ENCODE measurements at regions not wholly inside any gene's neighbourhood (a gene's known extent, or its start where the extent isn't known, plus 50 kb on each side); places are given as distances from the start of the nearest gene placed in this dataset.
A peak's percentile ranks its signal among the peaks of the same experiment; 100 is the strongest.

DNA sequence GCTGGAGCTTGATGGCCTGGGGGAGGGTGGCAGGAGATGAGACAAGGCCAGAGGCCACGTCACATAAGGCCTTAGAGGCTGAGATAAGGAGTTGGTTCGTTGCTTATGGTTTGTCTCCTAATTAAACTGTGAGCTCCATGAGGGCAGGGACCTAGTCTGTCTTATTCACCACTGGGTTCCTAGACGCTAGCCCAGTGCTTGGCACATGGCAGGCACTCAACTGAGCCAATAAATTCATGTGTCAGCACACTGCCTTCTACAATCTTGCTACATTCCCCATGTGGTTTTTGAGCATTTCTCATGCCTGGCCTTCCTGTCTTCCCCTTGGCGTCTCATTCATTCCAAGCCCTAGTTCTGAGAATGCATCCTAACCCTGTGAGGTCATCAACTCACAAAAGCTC lies 92.5 kb upstream of the MED13L start:
- H3K27ac ChIP-seq (ENCODE audit: low read depth in 1 of 2, low read length in 1 of 2): no peak overlapping the region
- TF ChIP-seq, protein P1, sequence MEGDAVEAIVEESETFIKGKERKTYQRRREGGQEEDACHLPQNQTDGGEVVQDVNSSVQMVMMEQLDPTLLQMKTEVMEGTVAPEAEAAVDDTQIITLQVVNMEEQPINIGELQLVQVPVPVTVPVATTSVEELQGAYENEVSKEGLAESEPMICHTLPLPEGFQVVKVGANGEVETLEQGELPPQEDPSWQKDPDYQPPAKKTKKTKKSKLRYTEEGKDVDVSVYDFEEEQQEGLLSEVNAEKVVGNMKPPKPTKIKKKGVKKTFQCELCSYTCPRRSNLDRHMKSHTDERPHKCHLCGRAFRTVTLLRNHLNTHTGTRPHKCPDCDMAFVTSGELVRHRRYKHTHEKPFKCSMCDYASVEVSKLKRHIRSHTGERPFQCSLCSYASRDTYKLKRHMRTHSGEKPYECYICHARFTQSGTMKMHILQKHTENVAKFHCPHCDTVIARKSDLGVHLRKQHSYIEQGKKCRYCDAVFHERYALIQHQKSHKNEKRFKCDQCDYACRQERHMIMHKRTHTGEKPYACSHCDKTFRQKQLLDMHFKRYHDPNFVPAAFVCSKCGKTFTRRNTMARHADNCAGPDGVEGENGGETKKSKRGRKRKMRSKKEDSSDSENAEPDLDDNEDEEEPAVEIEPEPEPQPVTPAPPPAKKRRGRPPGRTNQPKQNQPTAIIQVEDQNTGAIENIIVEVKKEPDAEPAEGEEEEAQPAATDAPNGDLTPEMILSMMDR (IDR thresholded peaks at IDR 0.05; ENCODE audit: control extremely low read depth, extremely low read depth): no peak
- WGBS, 2 donors: 73 to 77% methylated on average over 4 of the region's 4 CpGs
- ATAC-seq (ENCODE audit: insufficient read depth, low FRiP score): no peak
- peaks cover 0 to 12% (median 5%) of the 10 kb centered on the region in 5 donors for H3K4me1 ChIP-seq (ENCODE audit: control insufficient read depth in 5 of 5, insufficient read depth in 5 of 5, low read length in 5 of 5)
- no peaks in the 10 kb centered on the region for H3K9me3 ChIP-seq (ENCODE audit: control insufficient read depth in 4 of 4, insufficient read depth in 3 of 4, low read length in 3 of 4)
- H3K36me3 ChIP-seq (ENCODE audit: control insufficient read depth in 4 of 4, insufficient read depth in 4 of 4, low read length in 4 of 4): no peaks in the 10 kb centered on the region
- H3K9ac ChIP-seq (ENCODE audit: insufficient read depth in 1 of 2, low read length in 2 of 2): no peak overlapping the region
- no peaks in the 10 kb centered on the region for H3K27me3 ChIP-seq (ENCODE audit: control insufficient read depth in 3 of 3, insufficient read depth in 3 of 3, low read length in 2 of 3)
- DNase-seq: peak; percentile 22 to 43 (median 42)
- no peak overlapping the region for H3K4me3 ChIP-seq

DNA sequence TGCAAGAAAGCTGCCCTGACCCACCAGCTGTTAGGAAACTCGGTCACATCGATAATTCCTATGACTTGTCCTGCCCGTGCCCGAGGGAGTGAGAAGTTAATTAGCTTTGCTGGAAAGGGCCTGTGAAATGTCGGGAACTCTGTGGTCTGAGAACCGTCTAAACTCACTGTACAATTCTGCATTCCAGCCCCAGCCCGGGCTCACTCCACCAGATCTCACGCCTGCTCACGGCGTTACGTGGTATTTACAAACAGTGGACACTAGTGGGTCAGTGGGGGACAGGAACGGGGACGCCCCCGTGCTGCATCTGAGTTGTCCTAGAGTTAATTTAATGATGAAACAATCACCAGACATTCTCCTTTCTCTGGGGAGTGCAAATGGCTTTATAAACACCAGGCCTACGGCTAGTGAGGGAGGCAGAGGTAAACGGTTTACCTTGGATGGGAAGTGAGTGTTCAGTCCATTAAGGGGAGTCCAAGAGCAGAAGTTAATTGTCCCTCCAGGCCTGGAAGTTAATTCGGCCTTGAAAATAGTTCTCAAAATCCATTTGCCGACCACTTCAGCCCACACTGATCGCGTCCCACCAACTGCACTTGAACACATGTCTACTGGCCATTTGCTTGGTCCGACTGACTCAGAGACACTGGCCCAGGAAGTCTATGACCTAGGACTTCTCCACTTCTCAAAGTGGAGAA lies 93.5 kb upstream of the MED13L start:
- Histone ChIP-seq H3K9me3 (ENCODE audit: control insufficient read depth in 4 of 4, insufficient read depth in 3 of 4, low read length in 3 of 4) (no peaks in the 10 kb centered on the region), H3K36me3 (ENCODE audit: control insufficient read depth in 4 of 4, insufficient read depth in 4 of 4, low read length in 4 of 4) (no peaks in the 10 kb centered on the region), H3K4me1 (ENCODE audit: control insufficient read depth in 5 of 5, insufficient read depth in 5 of 5, low read length in 5 of 5) (peaks cover 0 to 12% (median 6%) of the 10 kb centered on the region in 5 donors), H3K4me3 (no peak overlapping the region), H3K9ac (ENCODE audit: insufficient read depth in 1 of 2, low read length in 2 of 2) (no peak overlapping the region), H3K27ac (ENCODE audit: low read depth in 1 of 2, low read length in 1 of 2) (no peak overlapping the region), H3K27me3 (ENCODE audit: control insufficient read depth in 3 of 3, insufficient read depth in 3 of 3, low read length in 2 of 3) (no peaks in the 10 kb centered on the region)
- WGBS, 2 donors: 84 to 86% methylated on average over 21 of the region's 21 CpGs
- ATAC-seq (ENCODE audit: insufficient read depth, low FRiP score) (no peak), DNase-seq (peak; percentile 21 to 45 (median 39))
- TF ChIP-seq, protein P1 (IDR thresholded peaks at IDR 0.05; ENCODE audit: control extremely low read depth, extremely low read depth): no peak

DNA sequence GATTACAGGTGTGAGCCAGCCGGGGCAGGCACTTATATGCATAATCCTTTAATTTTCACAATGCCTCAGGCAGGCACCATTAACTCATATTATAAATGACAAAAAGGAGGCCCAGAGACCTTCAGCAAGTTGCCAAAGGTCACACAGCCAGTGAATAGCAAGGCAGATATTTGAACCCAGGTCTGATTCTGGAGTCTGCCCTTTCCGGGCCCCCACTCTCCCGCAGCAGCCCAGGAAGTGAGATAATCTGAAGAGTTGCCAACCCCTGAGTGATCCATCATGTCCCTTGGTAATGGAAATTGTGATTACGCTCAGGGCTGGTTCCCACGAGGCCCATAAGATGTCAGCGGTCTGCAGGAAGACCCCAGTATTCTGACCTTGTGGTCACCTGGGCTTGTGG lies 95.3 kb upstream of the MED13L start:
- ATAC-seq (ENCODE audit: insufficient read depth, low FRiP score) (no peak), DNase-seq (peak in 1 of 3 donors; percentile 28)
- Histone ChIP-seq H3K4me3 (no peak overlapping the region), H3K9ac (ENCODE audit: insufficient read depth in 1 of 2, low read length in 2 of 2) (no peak overlapping the region), H3K27ac (ENCODE audit: low read depth in 1 of 2, low read length in 1 of 2) (no peak overlapping the region), H3K27me3 (ENCODE audit: control insufficient read depth in 3 of 3, insufficient read depth in 3 of 3, low read length in 2 of 3) (no peaks in the 10 kb centered on the region), H3K4me1 (ENCODE audit: control insufficient read depth in 5 of 5, insufficient read depth in 5 of 5, low read length in 5 of 5) (peaks cover 0 to 10% (median 7%) of the 10 kb centered on the region in 5 donors), H3K36me3 (ENCODE audit: control insufficient read depth in 4 of 4, insufficient read depth in 4 of 4, low read length in 4 of 4) (no peaks in the 10 kb centered on the region), H3K9me3 (ENCODE audit: control insufficient read depth in 4 of 4, insufficient read depth in 3 of 4, low read length in 3 of 4) (no peaks in the 10 kb centered on the region)
- 80 to 81% methylated on average over 6 of the region's 6 CpGs for WGBS, 2 donors
- TF ChIP-seq, protein P1 (IDR thresholded peaks at IDR 0.05; ENCODE audit: control extremely low read depth, extremely low read depth): no peak

Data from lung (tissue), 11 donors.